GM21576 (cell line): ENCODE measurements at regions not wholly inside any gene's neighbourhood (a gene's known extent, or its start where the extent isn't known, plus 50 kb on each side); places are given as distances from the start of the nearest gene placed in this dataset.
A peak's percentile ranks its signal among the peaks of the same experiment; 100 is the strongest.

ENCODE experiments used
- ATAC-seq: cut with Tn5 transposase; IDR thresholded peaks from one replicate; pipeline ENCODE4 v1.9.1; 2021; ENCODE audit warnings: mild to moderate bottlenecking, moderate library complexity; ENCODE audit not compliant: unreplicated experiment

GRCh38 chr13:50344717-50345116, 329.5 kb downstream of the KCNRG start:
- ATAC-seq: no peak

GRCh38 chr13:50345804-50346203, 330.6 kb downstream of the KCNRG start:
- no peak for ATAC-seq

- no peak for ATAC-seq
Observed at GRCh38 chr13:50348371-50348770, 333.1 kb downstream of the KCNRG start.

- ATAC-seq: no peak
Observed at GRCh38 chr13:50352720-50353480, 337.7 kb downstream of the KCNRG start.

- no peak for ATAC-seq
Observed at GRCh38 chr13:50353651-50354415, 338.6 kb downstream of the KCNRG start.

- no peak for ATAC-seq
Observed at GRCh38 chr13:50355797-50356196, 340.6 kb downstream of the KCNRG start.

GRCh38 chr13:50357136-50357535, 341.9 kb downstream of the KCNRG start:
- ATAC-seq: no peak

- no peak for ATAC-seq
Observed at GRCh38 chr13:50357586-50358118, 342.4 kb downstream of the KCNRG start.

- ATAC-seq: no peak
Observed at GRCh38 chr13:50358231-50359040, 343.2 kb downstream of the KCNRG start.

GRCh38 chr13:50359041-50359367, 343.8 kb downstream of the KCNRG start:
- ATAC-seq: no peak

GRCh38 chr13:50359779-50360178, 344.5 kb downstream of the KCNRG start:
- no peak for ATAC-seq

- no peak for ATAC-seq
Observed at GRCh38 chr13:50360637-50361036, 345.4 kb downstream of the KCNRG start.

GRCh38 chr13:50361282-50361681, 346.0 kb downstream of the KCNRG start:
- no peak for ATAC-seq

- peak; percentile 57 for ATAC-seq
Observed at GRCh38 chr13:50365408-50366391, 350.5 kb downstream of the KCNRG start.

- peak; percentile 62 for ATAC-seq
Observed at GRCh38 chr13:50366488-50367174, 351.4 kb downstream of the KCNRG start.

- ATAC-seq: no peak
Observed at GRCh38 chr13:50369646-50370045, 354.4 kb downstream of the KCNRG start.

GRCh38 chr13:50370303-50370950, 355.2 kb downstream of the KCNRG start:
- ATAC-seq: peak; percentile 51

GRCh38 chr13:50374517-50374916, 359.3 kb downstream of the KCNRG start:
- no peak for ATAC-seq

GRCh38 chr13:50375792-50376191, 360.5 kb downstream of the KCNRG start:
- ATAC-seq: no peak
